Chondrocyte (in vitro differentiated cells): ENCODE measurements at regions not wholly inside any gene's neighbourhood (a gene's known extent, or its start where the extent isn't known, plus 50 kb on each side); places are given as distances from the start of the nearest gene placed in this dataset.

ENCODE experiments used
- DNase-seq: peaks from one replicate; pipeline ENCODE4 v3.0.0; 2021; ENCODE audit warnings: mixed read lengths, low spot score
- H3K27ac Mint-ChIP-seq: one replicate; pipeline ENCODE4 v1.8.0; 2021; ENCODE audit warnings: mild to moderate bottlenecking, moderate library complexity, mixed read lengths; ENCODE audit not compliant: unreplicated experiment
- H3K27me3 Mint-ChIP-seq: 2 replicates; pipeline ENCODE4 v1.8.0; 2021; ENCODE audit warnings: low read depth, mixed read lengths
- H3K36me3 Mint-ChIP-seq: 2 replicates; pipeline ENCODE4 v1.8.0; 2021; ENCODE audit warnings: low read depth, mixed read lengths
- H3K4me1 Mint-ChIP-seq: 2 replicates; pipeline ENCODE4 v1.8.0; 2021; ENCODE audit warnings: low read depth, mild to moderate bottlenecking, mixed read lengths
- H3K4me3 Mint-ChIP-seq: one replicate; pipeline ENCODE4 v1.8.0; 2021; ENCODE audit warnings: mild to moderate bottlenecking, moderate library complexity, mixed read lengths; ENCODE audit not compliant: unreplicated experiment
- H3K9me3 Mint-ChIP-seq: 2 replicates; pipeline ENCODE4 v1.8.0; 2021; ENCODE audit warnings: low read depth, mixed read lengths
- TF ChIP-seq, protein P1 (sequence below): fragments of 200-600 bp; sonication (generic); IDR thresholded peaks from 2 replicates; pipeline ENCODE4 v1.5.0; 2021; ENCODE audit warnings: antibody characterized with exemption, mild to moderate bottlenecking, moderate library complexity

DNA sequence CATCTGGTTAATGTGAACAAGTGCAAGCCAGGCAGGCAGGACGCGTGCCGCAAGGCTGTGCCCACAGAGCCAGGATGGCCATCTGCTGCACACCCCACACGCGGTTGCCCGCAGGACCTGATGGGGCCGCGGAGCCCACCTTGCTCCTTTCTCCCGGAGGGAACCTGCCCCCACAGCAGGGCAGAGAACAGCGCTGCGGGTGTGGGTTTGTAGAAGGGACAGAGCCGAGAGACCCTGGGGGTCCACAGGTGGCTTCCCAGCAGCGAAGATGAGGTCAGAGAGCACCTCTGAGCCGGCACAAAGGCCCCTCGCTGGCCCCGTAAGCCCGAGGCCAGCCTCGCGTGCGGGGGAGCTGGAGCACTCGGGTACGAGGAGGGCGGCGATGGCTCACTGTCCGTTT lies 460.8 kb upstream of the SALL3 start:
- Mint-ChIP-seq H3K27me3 (peaks cover 7% of the 10 kb centered on the region), H3K36me3 (no peaks in the 10 kb centered on the region), H3K4me3 (no peak overlapping the region), H3K4me1 (no peaks in the 10 kb centered on the region), H3K27ac (no peak overlapping the region), H3K9me3 (peaks cover 24% of the 10 kb centered on the region)
- no peak for DNase-seq
- TF ChIP-seq, protein P1, sequence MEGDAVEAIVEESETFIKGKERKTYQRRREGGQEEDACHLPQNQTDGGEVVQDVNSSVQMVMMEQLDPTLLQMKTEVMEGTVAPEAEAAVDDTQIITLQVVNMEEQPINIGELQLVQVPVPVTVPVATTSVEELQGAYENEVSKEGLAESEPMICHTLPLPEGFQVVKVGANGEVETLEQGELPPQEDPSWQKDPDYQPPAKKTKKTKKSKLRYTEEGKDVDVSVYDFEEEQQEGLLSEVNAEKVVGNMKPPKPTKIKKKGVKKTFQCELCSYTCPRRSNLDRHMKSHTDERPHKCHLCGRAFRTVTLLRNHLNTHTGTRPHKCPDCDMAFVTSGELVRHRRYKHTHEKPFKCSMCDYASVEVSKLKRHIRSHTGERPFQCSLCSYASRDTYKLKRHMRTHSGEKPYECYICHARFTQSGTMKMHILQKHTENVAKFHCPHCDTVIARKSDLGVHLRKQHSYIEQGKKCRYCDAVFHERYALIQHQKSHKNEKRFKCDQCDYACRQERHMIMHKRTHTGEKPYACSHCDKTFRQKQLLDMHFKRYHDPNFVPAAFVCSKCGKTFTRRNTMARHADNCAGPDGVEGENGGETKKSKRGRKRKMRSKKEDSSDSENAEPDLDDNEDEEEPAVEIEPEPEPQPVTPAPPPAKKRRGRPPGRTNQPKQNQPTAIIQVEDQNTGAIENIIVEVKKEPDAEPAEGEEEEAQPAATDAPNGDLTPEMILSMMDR = no peak

DNA sequence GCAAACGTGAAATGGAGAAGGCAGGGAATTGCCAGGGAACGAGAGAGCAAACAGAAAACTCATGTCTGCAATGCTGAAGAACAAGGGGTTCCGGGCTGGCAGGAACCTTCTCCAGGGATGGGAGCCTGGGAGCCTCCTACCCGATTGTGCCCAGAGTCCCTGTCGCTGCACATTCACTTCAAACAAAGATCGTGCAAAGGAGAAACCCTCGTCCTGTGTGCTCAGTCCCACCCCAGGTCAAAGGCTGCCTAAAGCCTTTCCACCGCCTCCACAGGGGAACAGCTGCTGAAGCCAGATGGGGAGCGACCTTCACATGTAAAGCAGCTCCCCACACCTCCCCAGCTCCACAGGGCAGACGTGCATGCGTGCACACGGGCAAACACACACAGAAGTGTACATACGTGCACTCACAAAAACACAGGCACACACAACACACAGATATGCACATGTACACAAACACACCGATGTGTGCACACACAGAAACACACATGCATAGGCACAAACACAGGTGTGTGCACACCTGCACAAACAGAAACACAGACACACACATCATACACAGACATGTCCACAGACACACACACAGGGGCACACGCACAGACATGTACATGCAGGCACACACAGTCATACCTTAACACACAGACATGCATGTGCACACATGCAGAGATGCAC lies 460.1 kb upstream of the SALL3 start:
- no peaks in the 10 kb centered on the region for H3K4me1 Mint-ChIP-seq
- H3K4me3 Mint-ChIP-seq = no peak overlapping the region
- H3K27me3 Mint-ChIP-seq = peaks cover 7% of the 10 kb centered on the region
- no peak for DNase-seq
- peaks cover 24% of the 10 kb centered on the region for H3K9me3 Mint-ChIP-seq
- TF ChIP-seq, protein P1 = no peak
- H3K36me3 Mint-ChIP-seq = no peaks in the 10 kb centered on the region
- H3K27ac Mint-ChIP-seq = no peak overlapping the region

- H3K9me3 Mint-ChIP-seq = peaks cover 25% of the 10 kb centered on the region
- H3K27me3 Mint-ChIP-seq = peaks cover 7% of the 10 kb centered on the region
- H3K4me1 Mint-ChIP-seq = peaks cover 5% of the 10 kb centered on the region
- TF ChIP-seq, protein P1 = no peak
- no peak overlapping the region for H3K27ac Mint-ChIP-seq
- H3K4me3 Mint-ChIP-seq = no peak overlapping the region
- no peaks in the 10 kb centered on the region for H3K36me3 Mint-ChIP-seq
- DNase-seq = no peak
These were observed 458.5 kb upstream of the SALL3 start for GRCh38 chr18:78521136-78521535.

- H3K4me1 Mint-ChIP-seq = peaks cover 7% of the 10 kb centered on the region
- H3K27ac Mint-ChIP-seq = no peak overlapping the region
- peaks cover 7% of the 10 kb centered on the region for H3K27me3 Mint-ChIP-seq
- DNase-seq = no peak
- H3K9me3 Mint-ChIP-seq = peaks cover 25% of the 10 kb centered on the region
- H3K4me3 Mint-ChIP-seq = no peak overlapping the region
- TF ChIP-seq, protein P1 = no peak
- no peaks in the 10 kb centered on the region for H3K36me3 Mint-ChIP-seq
These were observed 457.9 kb upstream of the SALL3 start for GRCh38 chr18:78521744-78522143.

DNA sequence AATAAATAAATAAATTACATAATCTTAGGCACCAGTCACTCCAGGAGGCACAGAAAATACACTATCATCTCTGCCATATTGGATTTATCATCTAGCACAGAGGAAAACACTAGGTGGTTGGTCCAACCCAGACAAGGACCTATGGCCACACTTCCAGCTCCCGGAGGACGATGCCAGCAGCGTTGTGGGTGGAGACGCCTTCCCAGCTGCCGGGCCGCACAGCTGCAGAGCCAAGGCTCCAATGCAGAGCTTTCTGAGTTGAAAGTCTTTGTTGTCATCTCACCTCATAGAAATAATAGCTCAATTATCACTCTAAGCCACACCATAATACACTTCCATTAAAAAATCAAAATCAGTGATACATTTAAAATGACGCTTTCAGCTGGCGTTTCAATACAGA lies 457.1 kb upstream of the SALL3 start:
- Mint-ChIP-seq H3K36me3 (no peaks in the 10 kb centered on the region), H3K4me1 (peaks cover 12% of the 10 kb centered on the region), H3K4me3 (no peak overlapping the region), H3K9me3 (peaks cover 25% of the 10 kb centered on the region), H3K27me3 (peaks cover 7% of the 10 kb centered on the region), H3K27ac (no peak overlapping the region)
- DNase-seq = no peak
- TF ChIP-seq, protein P1 = no peak
